K562 (cell line): ENCODE measurements at regions not wholly inside any gene's neighbourhood (a gene's known extent, or its start where the extent isn't known, plus 50 kb on each side); places are given as distances from the start of the nearest gene placed in this dataset.

Experiments
- BCOR ChIP-seq: fragments of 450-650 bp; IDR thresholded peaks from 2 replicates; pipeline ENCODE4 v1.6.1; 2016
- GTF2E2 ChIP-seq: fragments of 200-800 bp; sonication (Bioruptor generic); IDR thresholded peaks from 2 replicates; pipeline ENCODE4 v1.6.1; 2016; ENCODE audit warnings: missing genetic modification characterization, missing compliant biosample characterization
- HMG20A ChIP-seq: fragments of 450-650 bp; formaldehyde crosslinking; conservative IDR thresholded peaks from 2 replicates; pipeline ENCODE4 v1.4.0; 2020; ENCODE audit warnings: mild to moderate bottlenecking, mixed read lengths
- ID3 ChIP-seq, 2 experiments: fragments of 250-450 bp in 1 of 2; fragments of 450-650 bp in 1 of 2; sonication (Bioruptor Pico) in 1 of 2; IDR thresholded peaks; 2 replicates each; pipeline versions ENCODE4 v1.6.1 to v1.8.0; 2016 to 2021; ENCODE audit warnings: mild to moderate bottlenecking in 2 of 2, moderate library complexity in 2 of 2, missing compliant biosample characterization in 1 of 2, missing genetic modification characterization in 1 of 2
- NCOR1 ChIP-seq: fragments of 450-650 bp; IDR thresholded peaks from 2 replicates; pipeline ENCODE4 v1.6.1; 2016; ENCODE audit warnings: mild to moderate bottlenecking, moderate library complexity
- NFE2 ChIP-seq: IDR thresholded peaks from 2 replicates; pipeline ENCODE4 v1.6.1; 2014; ENCODE audit warnings: antibody characterized with exemption, low read depth
- NR2C2 ChIP-seq, 2 experiments: fragments of 200-800 bp in 1 of 2; sonication (Bioruptor generic) in 1 of 2; sonication (generic) in 1 of 2; formaldehyde crosslinking in 1 of 2; IDR thresholded peaks; 2 replicates each; pipeline versions ENCODE4 v1.6.1 to v1.8.0; 2016 to 2022; ENCODE audit warnings: mild to moderate bottlenecking in 1 of 2, missing compliant biosample characterization in 1 of 2, missing genetic modification characterization in 1 of 2, missing genetic modification reagents in 1 of 2
- ZC3H4 ChIP-seq: sonication (generic); formaldehyde crosslinking; IDR thresholded peaks from 2 replicates; pipeline ENCODE4 v1.9.0; 2021; ENCODE audit warnings: missing genetic modification reagents, borderline replicate concordance
- ZNF175 ChIP-seq: fragments of 200-800 bp; sonication (Bioruptor generic); IDR thresholded peaks from 2 replicates; pipeline ENCODE4 v1.6.1; 2016; ENCODE audit warnings: low read depth, mild to moderate bottlenecking, missing genetic modification characterization, missing compliant biosample characterization
- ZNF224 ChIP-seq: sonication (generic); formaldehyde crosslinking; IDR thresholded peaks from 2 replicates; pipeline ENCODE4 v1.8.0; 2022; ENCODE audit warnings: mild to moderate bottlenecking, missing genetic modification reagents
- ZNF57 ChIP-seq: fragments of 450-650 bp; formaldehyde crosslinking; IDR thresholded peaks from 2 replicates; pipeline ENCODE4 v1.4.0; 2020; ENCODE audit warnings: mild to moderate bottlenecking, moderate library complexity
- TF ChIP-seq, protein P1 (sequence below): fragments of 450-650 bp; formaldehyde crosslinking; IDR thresholded peaks from 2 replicates; pipeline ENCODE4 v1.4.0; 2022; ENCODE audit warnings: missing genetic modification characterization
- TF ChIP-seq, protein P2 (sequence below): fragments of 450-650 bp; formaldehyde crosslinking; IDR thresholded peaks from 2 replicates; pipeline ENCODE4 v1.4.0; 2020; ENCODE audit warnings: mild to moderate bottlenecking, moderate library complexity
- TF ChIP-seq, protein P3 (sequence below): sonication (generic); formaldehyde crosslinking; IDR thresholded peaks from 2 replicates; pipeline ENCODE4 v1.8.1; 2022; ENCODE audit warnings: missing genetic modification reagents

GRCh38 chr6:19968201-19968600 lies 131.0 kb downstream of the ID4 start (continued):
- TF ChIP-seq GTF2E2 (tag) (no peak), NR2C2 (CRISPR knock-in tag; IDR thresholded peaks at IDR 0.05) (no peak), NR2C2 (tag; IDR thresholded peaks at IDR 0.05) (no peak), ID3 (CRISPR knock-in tag; IDR thresholded peaks at IDR 0.05) (no peak), ID3 (tag; IDR thresholded peaks at IDR 0.05) (no peak), BCOR (no peak), ZNF175 (CRISPR knock-in tag) (no peak), HMG20A (no peak), ZC3H4 (CRISPR knock-in tag) (no peak), ZNF224 (CRISPR knock-in tag) (no peak), NCOR1 (peak; percentile 71), ZNF57 (no peak), NFE2 (peak; percentile 32; the same call in 1 of the 2 replicates)
- TF ChIP-seq, protein P1, sequence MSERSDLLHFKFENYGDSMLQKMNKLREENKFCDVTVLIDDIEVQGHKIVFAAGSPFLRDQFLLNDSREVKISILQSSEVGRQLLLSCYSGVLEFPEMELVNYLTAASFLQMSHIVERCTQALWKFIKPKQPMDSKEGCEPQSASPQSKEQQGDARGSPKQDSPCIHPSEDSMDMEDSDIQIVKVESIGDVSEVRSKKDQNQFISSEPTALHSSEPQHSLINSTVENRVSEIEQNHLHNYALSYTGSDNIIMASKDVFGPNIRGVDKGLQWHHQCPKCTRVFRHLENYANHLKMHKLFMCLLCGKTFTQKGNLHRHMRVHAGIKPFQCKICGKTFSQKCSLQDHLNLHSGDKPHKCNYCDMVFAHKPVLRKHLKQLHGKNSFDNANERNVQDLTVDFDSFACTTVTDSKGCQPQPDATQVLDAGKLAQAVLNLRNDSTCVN = no peak
- TF ChIP-seq, protein P2, sequence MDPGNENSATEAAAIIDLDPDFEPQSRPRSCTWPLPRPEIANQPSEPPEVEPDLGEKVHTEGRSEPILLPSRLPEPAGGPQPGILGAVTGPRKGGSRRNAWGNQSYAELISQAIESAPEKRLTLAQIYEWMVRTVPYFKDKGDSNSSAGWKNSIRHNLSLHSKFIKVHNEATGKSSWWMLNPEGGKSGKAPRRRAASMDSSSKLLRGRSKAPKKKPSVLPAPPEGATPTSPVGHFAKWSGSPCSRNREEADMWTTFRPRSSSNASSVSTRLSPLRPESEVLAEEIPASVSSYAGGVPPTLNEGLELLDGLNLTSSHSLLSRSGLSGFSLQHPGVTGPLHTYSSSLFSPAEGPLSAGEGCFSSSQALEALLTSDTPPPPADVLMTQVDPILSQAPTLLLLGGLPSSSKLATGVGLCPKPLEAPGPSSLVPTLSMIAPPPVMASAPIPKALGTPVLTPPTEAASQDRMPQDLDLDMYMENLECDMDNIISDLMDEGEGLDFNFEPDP (CRISPR knock-in tag) = no peak
- TF ChIP-seq, protein P3, sequence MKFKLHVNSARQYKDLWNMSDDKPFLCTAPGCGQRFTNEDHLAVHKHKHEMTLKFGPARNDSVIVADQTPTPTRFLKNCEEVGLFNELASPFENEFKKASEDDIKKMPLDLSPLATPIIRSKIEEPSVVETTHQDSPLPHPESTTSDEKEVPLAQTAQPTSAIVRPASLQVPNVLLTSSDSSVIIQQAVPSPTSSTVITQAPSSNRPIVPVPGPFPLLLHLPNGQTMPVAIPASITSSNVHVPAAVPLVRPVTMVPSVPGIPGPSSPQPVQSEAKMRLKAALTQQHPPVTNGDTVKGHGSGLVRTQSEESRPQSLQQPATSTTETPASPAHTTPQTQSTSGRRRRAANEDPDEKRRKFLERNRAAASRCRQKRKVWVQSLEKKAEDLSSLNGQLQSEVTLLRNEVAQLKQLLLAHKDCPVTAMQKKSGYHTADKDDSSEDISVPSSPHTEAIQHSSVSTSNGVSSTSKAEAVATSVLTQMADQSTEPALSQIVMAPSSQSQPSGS (CRISPR knock-in tag) = no peak
